ENCODE measurements at regions not wholly inside any gene's neighbourhood (a gene's known extent, or its start where the extent isn't known, plus 50 kb on each side); places are given as distances from the start of the nearest gene placed in this dataset.

DNA sequence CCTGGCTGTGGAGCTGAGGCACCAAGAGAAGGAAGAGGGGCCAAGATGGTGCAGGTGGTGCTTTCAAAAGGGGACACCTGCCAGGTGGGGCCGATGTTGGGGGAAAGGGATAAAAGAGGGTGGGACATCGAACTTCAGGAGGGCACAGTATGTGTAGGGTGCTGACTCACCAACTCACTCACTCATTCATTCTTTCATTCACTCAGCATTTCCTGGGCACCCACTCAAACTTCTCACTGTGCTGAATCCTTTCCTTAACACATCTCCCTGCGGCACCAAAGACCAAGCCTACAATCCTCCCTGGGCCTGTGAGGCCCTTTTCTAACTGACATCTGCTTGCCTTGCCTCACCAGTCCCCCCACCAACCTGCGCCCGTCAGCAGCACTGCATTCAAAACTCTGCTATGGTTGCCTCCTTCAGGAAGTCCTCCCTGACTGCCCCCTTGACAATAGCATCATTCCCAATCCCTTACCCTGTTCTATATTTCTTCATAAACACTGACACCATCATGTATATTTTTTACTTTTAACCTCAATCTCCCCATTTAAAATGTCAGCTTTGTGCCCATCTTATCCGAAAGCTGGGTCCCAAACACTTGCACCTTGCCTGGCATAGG is 246.6 kb downstream of the MN1 start:
- Histone ChIP-seq H3K9me3 (no peaks in the 10 kb centered on the region), H3K4me1 (ENCODE audit: low read depth) (no peaks in the 10 kb centered on the region), H3K36me3 (ENCODE audit: low read depth) (no peaks in the 10 kb centered on the region), H3K4me3 (no peak overlapping the region)
- no peak for ATAC-seq
- no peak for DNase-seq
- no peak for TF ChIP-seq CTCF (IDR thresholded peaks at IDR 0.05)
- intact Hi-C loops (cut with DNase I, micrococcal nuclease) = no loop called here

GRCh38 chr22:27556371-27556770 is 245.2 kb downstream of the MN1 start:
- intact Hi-C loops (cut with DNase I, micrococcal nuclease) = no loop called here
- Histone ChIP-seq H3K4me1 (ENCODE audit: low read depth) (no peaks in the 10 kb centered on the region), H3K9me3 (no peaks in the 10 kb centered on the region), H3K36me3 (ENCODE audit: low read depth) (no peaks in the 10 kb centered on the region), H3K4me3 (no peak overlapping the region)
- DNase-seq (no peak), ATAC-seq (no peak)
- no peak for TF ChIP-seq CTCF (IDR thresholded peaks at IDR 0.05)

GRCh38 chr22:27557286-27558008 is 244.1 kb downstream of the MN1 start:
- no peak for TF ChIP-seq CTCF (IDR thresholded peaks at IDR 0.05)
- Histone ChIP-seq H3K4me3 (no peak overlapping the region), H3K4me1 (ENCODE audit: low read depth) (no peaks in the 10 kb centered on the region), H3K9me3 (no peaks in the 10 kb centered on the region), H3K36me3 (ENCODE audit: low read depth) (no peaks in the 10 kb centered on the region)
- DNase-seq = no peak
- peak; percentile 33 for ATAC-seq
- intact Hi-C loops (cut with DNase I, micrococcal nuclease) = no loop called here

DNA sequence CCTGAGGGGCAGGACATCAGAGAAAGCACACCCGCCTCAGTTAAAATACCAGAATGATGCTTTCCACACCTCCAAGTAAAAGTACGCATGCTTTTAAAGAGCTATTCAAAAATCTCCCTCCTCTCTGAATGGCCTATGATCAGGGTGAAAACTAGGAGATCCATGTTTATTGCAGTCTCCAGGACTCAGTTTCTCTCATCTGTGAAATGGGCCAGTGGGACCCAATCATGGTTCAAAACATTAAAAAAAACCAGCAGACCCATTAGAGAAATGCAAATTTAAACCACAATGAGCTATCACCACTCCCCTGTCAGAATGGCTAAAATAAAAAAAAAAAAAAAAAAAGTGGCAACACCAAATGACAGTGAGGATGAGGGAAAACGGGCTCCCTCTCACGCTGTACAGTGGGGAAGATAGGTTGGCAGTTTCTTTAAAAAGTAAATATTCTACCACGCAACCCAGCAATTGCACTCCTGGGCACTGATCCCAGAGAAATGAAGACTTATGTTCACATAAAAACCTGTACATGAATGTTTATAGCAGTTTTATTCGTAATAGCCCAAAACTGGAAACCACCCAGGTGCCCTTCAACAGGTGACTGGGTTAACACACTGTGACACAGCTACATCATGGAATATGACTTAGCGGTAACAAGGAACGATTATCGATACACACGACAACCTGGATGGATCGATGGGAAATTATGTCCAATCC is 242.7 kb downstream of the MN1 start:
- peak; percentile 30 for ATAC-seq

GRCh38 chr22:27560781-27561180 is 240.8 kb downstream of the MN1 start:
- no peaks in the 10 kb centered on the region for H3K36me3 ChIP-seq (ENCODE audit: low read depth)
- H3K4me1 ChIP-seq (ENCODE audit: low read depth) = no peaks in the 10 kb centered on the region
- ATAC-seq = no peak
- H3K9me3 ChIP-seq = no peaks in the 10 kb centered on the region
- intact Hi-C loops (cut with DNase I, micrococcal nuclease) = no loop called here
- no peak for DNase-seq
- H3K4me3 ChIP-seq = no peak overlapping the region
- no peak for TF ChIP-seq CTCF (IDR thresholded peaks at IDR 0.05)

More for the DNA sequence above, 242.7 kb downstream of the MN1 start:
- DNase-seq = peak in 1 of 3 donors; percentile 54
- Histone ChIP-seq H3K9me3 (no peaks in the 10 kb centered on the region), H3K4me3 (no peak overlapping the region), H3K36me3 (ENCODE audit: low read depth) (no peaks in the 10 kb centered on the region), H3K4me1 (ENCODE audit: low read depth) (no peaks in the 10 kb centered on the region)
- TF ChIP-seq CTCF (IDR thresholded peaks at IDR 0.05) = no peak
- intact Hi-C loops (cut with DNase I, micrococcal nuclease) = no loop called here
